Thymus (tissue), 11 donors: ENCODE measurements at regions not wholly inside any gene's neighbourhood (a gene's known extent, or its start where the extent isn't known, plus 50 kb on each side); places are given as distances from the start of the nearest gene placed in this dataset.
A peak's percentile ranks its signal among the peaks of the same experiment; 100 is the strongest.
"Not testable (repeated sequence)": the region's sequence is repeated elsewhere in the genome, so short reads cannot be mapped to it uniquely, and the experiment has no call there.

Experiments
- DNase-seq, 9 donors: peaks; one replicate each; pipeline ENCODE4 v3.0.0-alpha.2; 2013; ENCODE audit warnings: low spot score in 9 of 9, low read depth in 6 of 9, missing footprints in 1 of 9
- H3K27ac ChIP-seq, 2 donors: one replicate each; pipeline ENCODE4 v1.5.1; 2013; ENCODE audit warnings: control low read depth in 1 of 2, low read depth in 1 of 2, low read length in 1 of 2, mild to moderate bottlenecking in 1 of 2, moderate library complexity in 1 of 2
- H3K27me3 ChIP-seq, 2 donors: one replicate each; pipeline ENCODE4 v1.5.1; 2013; ENCODE audit warnings: low read length in 1 of 2; ENCODE audit not compliant: control insufficient read depth in 2 of 2, insufficient read depth in 1 of 2
- H3K36me3 ChIP-seq, 2 donors: one replicate each; pipeline ENCODE4 v1.5.1; 2013; ENCODE audit warnings: low read length in 1 of 2, mild to moderate bottlenecking in 1 of 2, moderate library complexity in 1 of 2; ENCODE audit not compliant: control insufficient read depth in 2 of 2, insufficient read depth in 2 of 2
- H3K4me1 ChIP-seq, 2 donors: one replicate each; pipeline ENCODE4 v1.5.1; 2013; ENCODE audit warnings: low read length in 2 of 2; ENCODE audit not compliant: control insufficient read depth in 2 of 2, insufficient read depth in 2 of 2
- H3K4me3 ChIP-seq, 2 donors: one replicate each; pipeline ENCODE4 v1.5.1; 2013; ENCODE audit warnings: low read length in 2 of 2, control low read depth in 1 of 2, mild to moderate bottlenecking in 1 of 2
- H3K9me3 ChIP-seq, 2 donors: one replicate each; pipeline ENCODE4 v1.5.1; 2013; ENCODE audit warnings: low read length in 1 of 2, mild to moderate bottlenecking in 1 of 2; ENCODE audit not compliant: control insufficient read depth in 2 of 2, insufficient read depth in 1 of 2
- WGBS: extraction: QIAGEN DNeasy Blood & Tissue Kit; methylation state at CpG from one replicate; pipeline ENCODE4 v1.1.7; 2013; 5-methylcytosine and 5-hydroxymethylcytosine counted together
- donor health status: healthy.

DNA sequence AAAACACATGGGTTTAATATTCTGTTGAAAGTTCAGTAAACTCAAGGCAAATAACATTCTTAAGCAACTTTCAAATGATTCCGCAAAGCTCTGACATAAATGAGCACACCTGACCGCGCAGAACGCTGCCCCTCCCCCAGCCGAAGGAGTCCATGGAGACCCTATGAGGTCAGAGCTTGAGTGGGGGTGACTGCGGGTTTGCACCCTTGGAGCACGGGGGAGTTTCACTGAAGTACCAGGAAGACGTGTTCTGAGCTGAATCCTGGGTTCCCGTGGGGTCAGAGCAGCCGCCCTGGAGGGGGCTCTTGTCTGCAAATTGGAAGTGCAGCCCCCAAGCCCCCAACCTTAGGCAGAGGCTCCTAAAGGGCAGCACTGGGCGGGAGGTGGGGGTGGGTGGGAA, 324.1 kb upstream of the SFSWAP start:
- no peak for DNase-seq
- H3K27ac ChIP-seq = no peak overlapping the region
- no peaks in the 10 kb centered on the region for H3K27me3 ChIP-seq
- peaks cover 0 to 14% of the 10 kb centered on the region in 2 donors for H3K4me1 ChIP-seq
- H3K9me3 ChIP-seq = no peaks in the 10 kb centered on the region
- 85% methylated on average over 11 of the region's 11 CpGs for WGBS
- no peak overlapping the region for H3K4me3 ChIP-seq
- no peaks in the 10 kb centered on the region for H3K36me3 ChIP-seq

DNA sequence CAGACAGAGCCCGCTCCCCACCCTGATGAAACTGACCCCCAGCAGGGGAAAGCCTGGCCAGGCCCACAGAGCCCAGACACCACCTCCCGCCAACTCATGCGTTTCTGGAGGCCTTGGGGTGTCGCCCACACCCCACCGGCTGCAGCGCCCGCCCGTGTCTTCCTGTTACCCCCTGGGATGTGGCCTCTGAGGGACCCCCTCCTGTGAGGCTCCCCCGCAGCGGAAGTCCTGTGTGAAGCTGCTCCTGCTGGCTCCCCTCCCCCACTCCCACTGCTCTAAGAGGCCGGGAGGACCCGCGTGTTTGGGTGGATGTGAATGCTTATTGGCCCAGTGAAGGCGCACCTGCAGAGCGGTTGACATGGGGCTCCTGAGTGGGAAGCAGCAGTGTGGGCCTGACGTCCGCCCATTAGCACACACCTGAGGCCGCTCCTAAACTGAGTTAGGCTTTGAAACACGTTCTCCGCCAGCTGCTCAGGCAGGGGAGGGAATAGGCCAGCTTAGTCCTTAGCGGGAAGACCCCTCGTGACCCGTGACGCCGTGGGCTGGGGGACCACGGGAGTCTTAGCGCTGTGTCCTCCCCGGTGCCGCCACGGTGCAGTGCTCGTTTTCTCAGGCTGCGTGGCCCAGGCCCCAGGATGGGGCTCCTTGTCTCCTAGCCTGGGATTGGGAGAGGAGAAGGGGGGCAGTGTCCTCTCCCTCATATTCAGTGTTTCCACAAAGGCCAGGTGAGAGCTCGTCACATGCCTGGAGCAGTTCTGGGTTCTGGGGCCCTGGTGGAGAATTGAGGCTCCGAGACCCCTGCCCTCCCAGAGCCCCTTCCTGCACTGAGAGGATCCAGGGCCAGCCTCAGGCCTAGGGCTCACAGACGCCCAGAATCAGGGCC, 323.4 kb upstream of the SFSWAP start:
- DNase-seq = peak in 8 of 9 donors; percentile 17 to 73 (median 30)
- Histone ChIP-seq H3K27me3 (no peaks in the 10 kb centered on the region), H3K27ac (no peak overlapping the region), H3K4me1 (peaks cover 0 to 14% of the 10 kb centered on the region in 2 donors), H3K4me3 (no peak overlapping the region), H3K36me3 (no peaks in the 10 kb centered on the region), H3K9me3 (no peaks in the 10 kb centered on the region)
- WGBS = 68% methylated on average over 35 of the region's 35 CpGs

DNA sequence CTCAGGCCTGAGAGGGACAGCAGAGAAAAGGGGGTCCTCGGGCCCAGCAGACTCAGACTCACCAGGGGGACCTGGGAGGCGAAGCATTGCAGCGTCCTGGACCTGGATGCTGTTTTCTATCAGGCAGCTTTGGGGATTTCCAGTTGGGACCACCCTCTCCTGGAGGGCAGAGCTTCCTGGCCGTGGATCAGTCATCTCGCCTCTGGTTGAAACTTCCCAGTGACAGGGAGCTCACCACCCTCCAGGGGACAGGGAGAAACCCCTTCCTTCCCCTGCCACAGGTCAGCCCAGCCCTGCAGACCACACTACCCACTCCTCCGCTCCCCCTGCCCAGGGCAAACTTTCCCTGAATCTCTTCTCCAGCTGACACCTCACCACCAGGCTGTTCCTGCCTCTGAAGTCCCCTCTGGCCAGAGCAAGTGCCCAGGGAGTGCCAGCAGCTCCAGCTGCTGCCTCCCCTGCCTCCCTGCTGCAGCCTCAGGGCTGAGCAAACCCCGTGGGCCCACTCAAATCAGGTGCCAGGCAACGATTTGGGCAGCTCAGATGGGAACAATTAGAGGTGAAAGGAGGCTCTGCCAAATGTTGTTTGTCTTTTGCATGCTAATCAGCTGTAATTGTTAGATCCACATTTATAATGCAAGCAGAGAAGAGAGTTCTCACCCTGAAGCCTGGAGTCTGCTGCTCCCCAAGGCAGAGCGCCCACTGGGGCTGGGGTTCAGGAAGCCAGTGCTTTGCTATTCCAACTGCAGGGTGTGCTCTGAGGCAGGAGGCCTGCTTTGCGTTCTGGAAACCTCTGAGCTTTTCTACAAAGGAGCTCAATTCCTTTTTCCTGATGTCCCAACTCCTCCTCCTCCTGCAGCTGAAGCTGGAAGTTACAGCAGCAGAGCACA, 322.5 kb upstream of the SFSWAP start:
- not testable (repeated sequence) for DNase-seq, H3K9me3 ChIP-seq, H3K27ac ChIP-seq, H3K4me3 ChIP-seq, H3K27me3 ChIP-seq, H3K36me3 ChIP-seq
- 79% methylated on average over 8 of the region's 10 CpGs for WGBS
- H3K4me1 ChIP-seq = peaks cover 0 to 14% of the 10 kb centered on the region in 2 donors

DNA sequence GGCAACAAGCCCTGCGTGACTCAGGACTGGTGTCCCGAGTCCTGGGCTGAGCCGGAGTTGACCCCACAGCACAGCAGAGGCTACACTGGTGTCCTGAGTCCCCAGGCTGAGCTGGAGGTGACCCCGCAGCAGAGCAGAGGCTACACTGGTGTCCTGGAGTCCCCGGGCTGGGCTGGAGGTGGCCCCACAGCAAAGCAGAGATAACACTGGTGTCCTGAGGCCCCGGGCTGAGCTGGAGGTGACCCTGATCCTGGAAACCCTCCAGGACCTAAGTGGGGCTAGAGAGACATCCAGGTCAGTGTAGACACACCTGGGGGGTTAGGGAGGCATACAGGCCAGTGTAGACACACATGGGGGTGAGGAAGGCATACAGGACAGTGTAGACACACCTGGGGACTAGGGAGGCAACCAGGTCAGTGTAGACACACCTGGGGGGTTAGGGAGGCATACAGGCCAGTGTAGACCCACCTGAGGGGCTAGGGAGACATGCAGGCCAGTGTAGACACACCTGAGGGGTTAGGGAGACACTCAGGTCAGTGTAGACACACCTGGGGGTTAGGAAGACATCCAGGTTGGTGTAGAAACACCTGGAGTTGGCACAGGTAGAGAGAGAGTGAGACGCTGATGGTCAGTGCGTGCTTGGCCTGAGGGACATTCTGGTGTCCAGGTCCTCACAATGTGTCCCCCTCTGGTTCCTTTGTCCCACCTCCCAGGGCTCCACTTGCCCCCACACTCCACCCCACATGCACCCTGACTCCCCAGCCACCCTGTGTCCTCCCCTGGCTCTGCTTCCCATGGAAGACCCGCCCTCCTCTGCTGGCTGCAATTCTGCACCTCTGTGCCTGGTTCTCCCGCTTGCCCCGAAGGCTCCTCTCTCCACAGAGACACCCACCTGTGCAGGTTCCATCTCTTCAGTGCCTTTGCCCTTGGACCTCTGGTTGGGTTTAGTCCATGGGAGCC, 321.6 kb upstream of the SFSWAP start:
- Histone ChIP-seq H3K4me1 (peaks cover 0 to 14% of the 10 kb centered on the region in 2 donors), H3K27ac (no peak overlapping the region), H3K27me3 (no peaks in the 10 kb centered on the region), H3K4me3 (no peak overlapping the region), H3K9me3 (no peaks in the 10 kb centered on the region), H3K36me3 (no peaks in the 10 kb centered on the region)
- 90% methylated on average over 11 of the region's 11 CpGs for WGBS
- no peak for DNase-seq

DNA sequence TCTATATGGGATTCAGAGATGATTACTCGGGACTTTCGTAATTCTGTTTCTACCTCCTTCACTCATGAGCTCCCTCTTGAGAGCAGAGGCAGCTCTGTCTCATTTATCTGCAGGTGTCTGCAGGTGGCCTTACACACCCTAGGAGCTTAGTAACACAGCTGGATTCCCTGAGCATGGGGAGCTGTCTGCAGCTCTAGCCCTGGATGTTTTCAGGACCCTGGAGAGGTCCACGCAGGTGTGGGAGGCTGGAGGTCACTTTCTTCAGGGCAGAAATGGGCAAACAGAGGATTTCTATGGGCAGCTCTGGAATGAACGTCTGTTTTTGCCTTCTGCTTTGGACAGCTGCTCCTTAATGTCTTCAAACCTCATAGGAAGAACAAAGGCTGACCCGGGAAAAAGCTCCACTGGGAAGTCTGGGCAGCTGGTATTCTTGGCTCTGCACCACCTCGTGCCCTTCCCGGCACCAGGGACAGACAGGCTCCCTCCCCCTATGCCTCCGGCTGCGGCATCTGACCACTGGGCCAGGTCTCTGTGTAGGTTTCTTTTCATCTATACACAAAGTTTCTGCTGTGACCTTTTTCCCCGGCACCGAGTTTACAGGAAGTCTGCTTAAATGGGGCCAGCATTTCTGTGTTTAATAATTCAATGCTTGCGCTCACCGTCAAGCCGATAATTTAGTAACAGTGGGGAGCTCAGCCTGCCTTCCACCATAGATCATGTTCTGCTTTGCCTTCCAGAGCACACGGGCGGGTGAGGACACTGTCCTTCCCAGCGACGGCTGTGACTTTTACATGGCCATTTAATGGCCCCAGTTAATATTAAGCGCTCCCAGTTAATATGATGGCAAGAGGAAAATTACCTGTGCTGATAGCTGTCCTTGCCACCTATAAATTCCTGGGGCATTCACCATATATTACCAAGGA, 320.2 kb upstream of the SFSWAP start:
- WGBS = 75% methylated on average over 19 of the region's 19 CpGs
- no peak overlapping the region for H3K27ac ChIP-seq
- H3K36me3 ChIP-seq = no peaks in the 10 kb centered on the region
- no peak overlapping the region for H3K4me3 ChIP-seq
- DNase-seq = peak in 3 of 9 donors; percentile 13 to 42 (median 38)
- H3K4me1 ChIP-seq = peaks cover 0 to 14% of the 10 kb centered on the region in 2 donors
- H3K27me3 ChIP-seq = no peaks in the 10 kb centered on the region
- no peaks in the 10 kb centered on the region for H3K9me3 ChIP-seq

DNA sequence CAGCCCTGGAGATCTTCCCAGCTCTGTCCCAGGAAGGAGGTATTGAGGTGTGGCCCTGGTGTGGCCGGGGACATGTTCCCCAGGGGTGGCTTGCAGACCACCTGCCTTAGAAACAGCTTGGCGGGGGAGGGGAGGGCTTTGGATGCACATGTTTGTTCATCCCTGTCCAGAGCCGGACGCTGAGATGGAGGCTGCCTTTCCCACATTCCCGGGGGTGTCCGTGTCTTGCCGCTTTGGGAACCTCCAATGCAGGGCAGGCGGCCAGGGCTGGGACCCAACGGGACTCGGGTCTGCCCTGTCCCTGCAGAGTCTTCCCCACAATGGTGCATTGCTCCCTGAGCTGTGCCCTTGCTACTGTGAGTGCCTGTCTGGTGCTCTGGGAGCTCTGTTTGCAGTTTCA, 319.5 kb upstream of the SFSWAP start:
- H3K27ac ChIP-seq = no peak overlapping the region
- no peaks in the 10 kb centered on the region for H3K9me3 ChIP-seq
- no peaks in the 10 kb centered on the region for H3K36me3 ChIP-seq
- no peaks in the 10 kb centered on the region for H3K27me3 ChIP-seq
- DNase-seq = no peak
- H3K4me1 ChIP-seq = peaks cover 0 to 14% of the 10 kb centered on the region in 2 donors
- WGBS = 92% methylated on average over 10 of the region's 10 CpGs
- no peak overlapping the region for H3K4me3 ChIP-seq

DNA sequence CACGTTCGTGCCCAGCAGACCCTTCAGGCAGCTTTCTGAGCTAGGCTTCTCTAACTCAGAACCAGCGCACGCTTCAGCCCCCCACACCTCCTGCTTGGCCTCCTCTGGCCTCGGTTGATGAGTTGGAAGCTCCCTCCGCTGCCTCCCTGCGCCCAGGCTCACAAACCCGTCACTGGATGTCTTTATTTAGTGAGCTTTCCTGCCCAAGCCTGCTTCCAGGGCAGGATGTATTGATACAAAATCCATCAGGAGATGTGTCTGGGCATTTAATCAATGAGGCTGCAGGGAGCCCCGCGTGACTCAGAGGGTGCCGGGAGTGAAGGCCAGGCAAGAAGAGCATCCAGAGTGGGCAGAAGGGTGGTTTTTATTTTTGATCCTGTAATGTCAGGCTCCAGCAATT, 316.1 kb upstream of the SFSWAP start:
- WGBS = 91% methylated on average over 11 of the region's 11 CpGs
- peaks cover 3 to 12% of the 10 kb centered on the region in 2 donors for H3K9me3 ChIP-seq

DNA sequence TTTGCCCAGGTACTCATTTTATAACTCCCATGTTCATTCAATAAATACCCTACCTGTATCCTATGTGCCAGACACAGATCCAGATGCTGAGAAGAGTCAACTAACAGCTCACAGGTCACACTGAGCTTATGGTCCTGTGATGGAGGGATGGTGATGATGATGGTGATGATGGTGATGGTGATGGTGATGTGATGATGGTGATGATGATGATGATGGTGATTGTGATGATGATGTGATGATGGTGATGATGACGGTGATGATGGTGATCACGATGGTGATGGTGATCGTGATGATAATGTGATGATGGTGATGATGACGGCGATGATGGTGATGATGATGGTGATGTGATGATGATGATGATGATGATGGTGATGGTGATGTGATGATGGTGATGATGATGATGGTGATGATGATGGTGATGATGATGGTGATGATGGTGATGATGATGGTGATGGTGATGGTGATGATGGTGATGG, 315.6 kb upstream of the SFSWAP start:
- H3K9me3 ChIP-seq = peaks cover 3 to 12% of the 10 kb centered on the region in 2 donors
- not testable (repeated sequence) for H3K4me1 ChIP-seq, H3K36me3 ChIP-seq, H3K4me3 ChIP-seq, H3K27ac ChIP-seq, H3K27me3 ChIP-seq, DNase-seq
- WGBS = 99% methylated on average over 5 of the region's 5 CpGs

More for the DNA sequence above, 316.1 kb upstream of the SFSWAP start:
- H3K4me3 ChIP-seq, H3K4me1 ChIP-seq, H3K36me3 ChIP-seq, DNase-seq, H3K27ac ChIP-seq, H3K27me3 ChIP-seq: not testable (repeated sequence)
